ENCODE measurements at regions not wholly inside any gene's neighbourhood (a gene's known extent, or its start where the extent isn't known, plus 50 kb on each side); places are given as distances from the start of the nearest gene placed in this dataset.

GRCh38 chr14:25132094-25132493 is 82.1 kb upstream of the STXBP6 start:
- H3K4me2 ChIP-seq (ENCODE audit: low read length) = no peak overlapping the region
- no peaks in the 10 kb centered on the region for H3K27me3 ChIP-seq (ENCODE audit: insufficient read depth, low read depth, low read length)
- H3K9ac ChIP-seq (ENCODE audit: low read length) = no peak overlapping the region
- H4K20me1 ChIP-seq (ENCODE audit: insufficient read depth) = no peaks in the 10 kb centered on the region
- no peaks in the 10 kb centered on the region for H3F3A ChIP-seq (ENCODE audit: insufficient read depth, low read length, poor library complexity, severe bottlenecking)
- no peak overlapping the region for H2AFZ ChIP-seq (ENCODE audit: low read depth, low read length)
- H3K27ac ChIP-seq (ENCODE audit: low read length) = no peak overlapping the region
- TF ChIP-seq MXI1 (conservative IDR thresholded peaks at IDR 0.05; ENCODE audit: poor library complexity, severe bottlenecking) = no peak
- no peak for TF ChIP-seq POLR2AphosphoS5 (IDR thresholded peaks at IDR 0.05)
- no peak for TF ChIP-seq REST (IDR thresholded peaks at IDR 0.05; ENCODE audit: borderline replicate concordance)
- H3K9me2 ChIP-seq (ENCODE audit: insufficient read depth, low read length) = no peaks in the 10 kb centered on the region
- H3K9me3 ChIP-seq (ENCODE audit: low read length) = no peaks in the 10 kb centered on the region
- no peaks in the 10 kb centered on the region for H3K36me3 ChIP-seq (ENCODE audit: insufficient read depth, low read length)
- no peak overlapping the region for H3K4me3 ChIP-seq (ENCODE audit: low read length)
- no peaks in the 10 kb centered on the region for H3K79me2 ChIP-seq (replicated peaks; ENCODE audit: insufficient read depth, low read length)

DNA sequence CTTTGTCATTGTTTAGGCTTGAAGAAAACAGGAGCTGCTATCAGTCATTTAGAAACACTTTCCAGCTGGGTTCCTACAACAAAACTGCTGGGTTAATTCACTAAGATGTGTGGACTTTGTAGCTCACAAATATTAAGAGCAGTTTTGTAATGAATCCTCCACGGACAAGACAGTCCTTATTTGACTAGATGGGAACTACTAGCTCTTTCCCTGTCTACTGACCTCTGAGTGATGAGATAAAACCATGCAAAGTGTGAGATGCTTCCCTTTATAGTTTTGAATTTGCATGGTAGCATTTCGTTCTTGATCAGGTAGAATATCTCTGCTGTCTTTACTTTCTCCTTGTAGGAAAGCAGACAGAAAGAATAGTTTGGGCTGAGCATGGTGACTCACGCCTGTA is 72.9 kb upstream of the STXBP6 start:
- H3K9me2 ChIP-seq (ENCODE audit: insufficient read depth, low read length) = no peaks in the 10 kb centered on the region

GRCh38 chr14:25122211-25122610 is 72.3 kb upstream of the STXBP6 start:
- H3K9me3 ChIP-seq (ENCODE audit: low read length) = no peaks in the 10 kb centered on the region
- TF ChIP-seq RAD21 (conservative IDR thresholded peaks at IDR 0.05) = no peak
- no peak for TF ChIP-seq REST (IDR thresholded peaks at IDR 0.05; ENCODE audit: borderline replicate concordance)
- TF ChIP-seq SMC3 (conservative IDR thresholded peaks at IDR 0.05; ENCODE audit: poor library complexity) = no peak
- TF ChIP-seq CTCF (IDR thresholded peaks at IDR 0.05; ENCODE audit: poor library complexity, severe bottlenecking) = no peak
- TF ChIP-seq POLR2AphosphoS5 (IDR thresholded peaks at IDR 0.05) = no peak
- TF ChIP-seq MXI1 (conservative IDR thresholded peaks at IDR 0.05; ENCODE audit: poor library complexity, severe bottlenecking) = no peak
- no peak for TF ChIP-seq EP300 (conservative IDR thresholded peaks at IDR 0.05; ENCODE audit: poor library complexity, severe bottlenecking)
- no peak for TF ChIP-seq TAF1 (IDR thresholded peaks at IDR 0.05; ENCODE audit: low read depth)
- no peak overlapping the region for H3K27ac ChIP-seq (ENCODE audit: low read length)
- H4K20me1 ChIP-seq (ENCODE audit: insufficient read depth) = no peaks in the 10 kb centered on the region
- no peaks in the 10 kb centered on the region for H3K9me2 ChIP-seq (ENCODE audit: insufficient read depth, low read length)
- no peaks in the 10 kb centered on the region for H3K79me2 ChIP-seq (replicated peaks; ENCODE audit: insufficient read depth, low read length)
- no peak overlapping the region for H3K4me3 ChIP-seq (ENCODE audit: low read length)
- no peaks in the 10 kb centered on the region for H3F3A ChIP-seq (ENCODE audit: insufficient read depth, low read length, poor library complexity, severe bottlenecking)
- no peaks in the 10 kb centered on the region for H3K36me3 ChIP-seq (ENCODE audit: insufficient read depth, low read length)
- H3K27me3 ChIP-seq (ENCODE audit: insufficient read depth, low read depth, low read length) = no peaks in the 10 kb centered on the region
- H3K4me2 ChIP-seq (ENCODE audit: low read length) = no peak overlapping the region
- H3K9ac ChIP-seq (ENCODE audit: low read length) = no peak overlapping the region
- no peak overlapping the region for H2AFZ ChIP-seq (ENCODE audit: low read depth, low read length)

More for the DNA sequence above, 72.9 kb upstream of the STXBP6 start:
- Histone ChIP-seq H3K79me2 (replicated peaks; ENCODE audit: insufficient read depth, low read length) (no peaks in the 10 kb centered on the region), H3K4me3 (ENCODE audit: low read length) (no peak overlapping the region), H3K27me3 (ENCODE audit: insufficient read depth, low read depth, low read length) (no peaks in the 10 kb centered on the region), H3K4me2 (ENCODE audit: low read length) (no peak overlapping the region), H3K36me3 (ENCODE audit: insufficient read depth, low read length) (no peaks in the 10 kb centered on the region), H3F3A (ENCODE audit: insufficient read depth, low read length, poor library complexity, severe bottlenecking) (no peaks in the 10 kb centered on the region), H3K9ac (ENCODE audit: low read length) (no peak overlapping the region), H4K20me1 (ENCODE audit: insufficient read depth) (no peaks in the 10 kb centered on the region), H3K27ac (ENCODE audit: low read length) (no peak overlapping the region), H2AFZ (ENCODE audit: low read depth, low read length) (no peak overlapping the region), H3K9me3 (ENCODE audit: low read length) (no peaks in the 10 kb centered on the region)
- TF ChIP-seq RAD21 (conservative IDR thresholded peaks at IDR 0.05) (no peak), CTCF (IDR thresholded peaks at IDR 0.05; ENCODE audit: poor library complexity, severe bottlenecking) (no peak), MXI1 (conservative IDR thresholded peaks at IDR 0.05; ENCODE audit: poor library complexity, severe bottlenecking) (no peak), POLR2AphosphoS5 (IDR thresholded peaks at IDR 0.05) (no peak)
